ENCODE measurements at regions not wholly inside any gene's neighbourhood (a gene's known extent, or its start where the extent isn't known, plus 50 kb on each side); places are given as distances from the start of the nearest gene placed in this dataset.
A peak's percentile ranks its signal among the peaks of the same experiment; 100 is the strongest.

- peaks cover 0 to 25% (median 5%) of the 10 kb centered on the region in 5 donors for H3K4me1 ChIP-seq (ENCODE audit: control insufficient read depth in 5 of 5, insufficient read depth in 5 of 5, low read length in 5 of 5)
- no peak overlapping the region for H3K27ac ChIP-seq (ENCODE audit: low read depth in 1 of 2, low read length in 1 of 2)
- no peak overlapping the region for H3K4me3 ChIP-seq
- 84 to 87% methylated on average over 15 of the region's 15 CpGs for WGBS, 2 donors
- no peaks in the 10 kb centered on the region for H3K27me3 ChIP-seq (ENCODE audit: control insufficient read depth in 3 of 3, insufficient read depth in 3 of 3, low read length in 2 of 3)
- peak; percentile 11 for ATAC-seq (ENCODE audit: insufficient read depth, low FRiP score)
- DNase-seq = no peak
- H3K9ac ChIP-seq (ENCODE audit: insufficient read depth in 1 of 2, low read length in 2 of 2) = no peak overlapping the region
- no peaks in the 10 kb centered on the region for H3K36me3 ChIP-seq (ENCODE audit: control insufficient read depth in 4 of 4, insufficient read depth in 4 of 4, low read length in 4 of 4)
- peaks cover 0 to 2% (median 0%) of the 10 kb centered on the region in 4 donors for H3K9me3 ChIP-seq (ENCODE audit: control insufficient read depth in 4 of 4, insufficient read depth in 3 of 4, low read length in 3 of 4)
- no peak for TF ChIP-seq CTCF (IDR thresholded peaks at IDR 0.05; ENCODE audit: control extremely low read depth, extremely low read depth)
Observed at GRCh38 chr9:87267251-87268070, 230.2 kb upstream of the DAPK1 start.

GRCh38 chr9:87269296-87270176 lies 228.1 kb upstream of the DAPK1 start:
- no peak for TF ChIP-seq CTCF (IDR thresholded peaks at IDR 0.05; ENCODE audit: control extremely low read depth, extremely low read depth)
- Histone ChIP-seq H3K9me3 (ENCODE audit: control insufficient read depth in 4 of 4, insufficient read depth in 3 of 4, low read length in 3 of 4) (peaks cover 0 to 2% (median 0%) of the 10 kb centered on the region in 4 donors), H3K4me1 (ENCODE audit: control insufficient read depth in 5 of 5, insufficient read depth in 5 of 5, low read length in 5 of 5) (peaks cover 0 to 25% (median 5%) of the 10 kb centered on the region in 5 donors), H3K9ac (ENCODE audit: insufficient read depth in 1 of 2, low read length in 2 of 2) (no peak overlapping the region), H3K4me3 (no peak overlapping the region), H3K27me3 (ENCODE audit: control insufficient read depth in 3 of 3, insufficient read depth in 3 of 3, low read length in 2 of 3) (no peaks in the 10 kb centered on the region), H3K36me3 (ENCODE audit: control insufficient read depth in 4 of 4, insufficient read depth in 4 of 4, low read length in 4 of 4) (no peaks in the 10 kb centered on the region), H3K27ac (ENCODE audit: low read depth in 1 of 2, low read length in 1 of 2) (no peak overlapping the region)
- DNase-seq (no peak), ATAC-seq (ENCODE audit: insufficient read depth, low FRiP score) (no peak)
- whole genome bisulfite sequencing, 2 donors = 57 to 62% methylated on average over 7 of the region's 7 CpGs

GRCh38 chr9:87270221-87270847 lies 227.3 kb upstream of the DAPK1 start:
- Histone ChIP-seq H3K36me3 (ENCODE audit: control insufficient read depth in 4 of 4, insufficient read depth in 4 of 4, low read length in 4 of 4) (no peaks in the 10 kb centered on the region), H3K27me3 (ENCODE audit: control insufficient read depth in 3 of 3, insufficient read depth in 3 of 3, low read length in 2 of 3) (no peaks in the 10 kb centered on the region), H3K4me1 (ENCODE audit: control insufficient read depth in 5 of 5, insufficient read depth in 5 of 5, low read length in 5 of 5) (peaks cover 0 to 25% (median 5%) of the 10 kb centered on the region in 5 donors), H3K9ac (ENCODE audit: insufficient read depth in 1 of 2, low read length in 2 of 2) (peak overlapping the region; percentile 27 to 57), H3K27ac (ENCODE audit: low read depth in 1 of 2, low read length in 1 of 2) (no peak overlapping the region), H3K9me3 (ENCODE audit: control insufficient read depth in 4 of 4, insufficient read depth in 3 of 4, low read length in 3 of 4) (peaks cover 0 to 2% (median 0%) of the 10 kb centered on the region in 4 donors), H3K4me3 (no peak overlapping the region)
- peak; percentile 55 to 83 (median 77) for DNase-seq
- WGBS, 2 donors = 25 to 27% methylated on average over 16 of the region's 16 CpGs
- TF ChIP-seq CTCF (IDR thresholded peaks at IDR 0.05; ENCODE audit: control extremely low read depth, extremely low read depth) = no peak
- ATAC-seq (ENCODE audit: insufficient read depth, low FRiP score) = no peak

Data from lung (tissue), 11 donors.